ENCODE measurements at regions not wholly inside any gene's neighbourhood (a gene's known extent, or its start where the extent isn't known, plus 50 kb on each side); places are given as distances from the start of the nearest gene placed in this dataset.

- TF ChIP-seq CTCF (IDR thresholded peaks at IDR 0.05) = no peak
- no peak for TF ChIP-seq FOXJ3 (CRISPR knock-in tag; IDR thresholded peaks at IDR 0.05)
- TF ChIP-seq, protein P1, sequence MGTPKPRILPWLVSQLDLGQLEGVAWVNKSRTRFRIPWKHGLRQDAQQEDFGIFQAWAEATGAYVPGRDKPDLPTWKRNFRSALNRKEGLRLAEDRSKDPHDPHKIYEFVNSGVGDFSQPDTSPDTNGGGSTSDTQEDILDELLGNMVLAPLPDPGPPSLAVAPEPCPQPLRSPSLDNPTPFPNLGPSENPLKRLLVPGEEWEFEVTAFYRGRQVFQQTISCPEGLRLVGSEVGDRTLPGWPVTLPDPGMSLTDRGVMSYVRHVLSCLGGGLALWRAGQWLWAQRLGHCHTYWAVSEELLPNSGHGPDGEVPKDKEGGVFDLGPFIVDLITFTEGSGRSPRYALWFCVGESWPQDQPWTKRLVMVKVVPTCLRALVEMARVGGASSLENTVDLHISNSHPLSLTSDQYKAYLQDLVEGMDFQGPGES (IDR thresholded peaks at IDR 0.05; ENCODE audit: low read depth, low read length) = no peak
- TF ChIP-seq, protein P2, sequence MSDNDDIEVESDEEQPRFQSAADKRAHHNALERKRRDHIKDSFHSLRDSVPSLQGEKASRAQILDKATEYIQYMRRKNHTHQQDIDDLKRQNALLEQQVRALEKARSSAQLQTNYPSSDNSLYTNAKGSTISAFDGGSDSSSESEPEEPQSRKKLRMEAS (IDR thresholded peaks at IDR 0.05; ENCODE audit: low read depth) = no peak
- TF ChIP-seq RCOR1 (IDR thresholded peaks at IDR 0.05; ENCODE audit: low read length) = no peak
- TF ChIP-seq YY1 (IDR thresholded peaks at IDR 0.05; ENCODE audit: low read depth) = no peak
- no peak for TF ChIP-seq NFIC (IDR thresholded peaks at IDR 0.05; ENCODE audit: borderline replicate concordance)
- no peak for TF ChIP-seq GATA2 (CRISPR knock-in tag; IDR thresholded peaks at IDR 0.05)
- no peak for TF ChIP-seq CHD2 (IDR thresholded peaks at IDR 0.05; ENCODE audit: low read length, partially characterized antibody)
- TF ChIP-seq NRF1 (IDR thresholded peaks at IDR 0.05; ENCODE audit: low read depth, low read length) = no peak
- TF ChIP-seq ZBTB33 (IDR thresholded peaks at IDR 0.05; ENCODE audit: borderline replicate concordance, low read depth) = no peak
Observed at GRCh38 chr9:88930716-88931115, 60.6 kb upstream of the S1PR3 start (continued).

DNA sequence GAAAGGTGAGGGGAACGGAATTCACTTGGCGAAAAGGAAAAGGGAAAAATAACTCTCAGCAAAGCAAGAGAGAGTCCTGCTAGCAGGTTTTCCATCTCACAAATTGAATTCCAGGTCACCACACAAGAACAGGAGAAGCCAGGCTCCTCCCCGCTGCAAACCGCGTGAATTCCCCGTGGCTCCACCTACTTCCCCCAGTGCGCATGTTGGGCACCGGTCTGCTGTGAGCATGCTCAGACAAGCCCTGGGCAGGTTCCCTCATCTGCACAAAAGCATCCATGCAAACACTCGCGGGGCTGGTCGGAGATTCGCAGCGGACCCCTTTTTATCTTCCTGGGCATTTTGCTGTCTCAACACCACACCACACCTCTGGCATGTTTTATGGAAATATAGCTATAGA, 58.5 kb upstream of the S1PR3 start:
- Histone ChIP-seq H4K20me1 (ENCODE audit: insufficient read depth) (no peaks in the 10 kb centered on the region), H3K27ac (ENCODE audit: low read depth in 2 of 2, low read length in 1 of 2) (no peak overlapping the region), H2AFZ (ENCODE audit: low read depth) (no peak overlapping the region), H3K27me3 (ENCODE audit: insufficient read depth) (no peaks in the 10 kb centered on the region), H3K9me3 (no peaks in the 10 kb centered on the region; the same call in 1 of the 2 replicates), H3K36me3 (replicated peaks in 1 of 2; ENCODE audit: control insufficient read depth in 1 of 2, insufficient read depth in 2 of 2, low read length in 1 of 2) (no peaks in the 10 kb centered on the region), H3K9ac (no peak overlapping the region), H3K4me3 (ENCODE audit: low read depth in 2 of 2, low read length in 1 of 2) (no peak overlapping the region), H3K4me2 (no peak overlapping the region), H3F3A (replicated peaks; ENCODE audit: insufficient read depth) (no peaks in the 10 kb centered on the region), H3K4me1 (ENCODE audit: control insufficient read depth in 1 of 2, insufficient read depth in 2 of 2, low read depth in 1 of 2, low read length in 1 of 2) (no peaks in the 10 kb centered on the region), H3K9me2 (no peaks in the 10 kb centered on the region), H3K79me2 (ENCODE audit: insufficient read depth) (no peaks in the 10 kb centered on the region)
- ChIA-PET CTCF (no interaction called here), POLR2A (no interaction called here)
- TF ChIP-seq ELF1 (IDR thresholded peaks at IDR 0.05) (no peak), RAD21 (IDR thresholded peaks at IDR 0.05; ENCODE audit: low read length) (no peak), EP300 (IDR thresholded peaks at IDR 0.05; ENCODE audit: borderline replicate concordance in 1 of 2, low read depth in 1 of 2, low read length in 1 of 2) (no peak), SIN3A (IDR thresholded peaks at IDR 0.05; ENCODE audit: borderline replicate concordance, low read depth, low read length) (no peak), ZBTB33 (IDR thresholded peaks at IDR 0.05; ENCODE audit: borderline replicate concordance, low read depth) (no peak), RFX5 (IDR thresholded peaks at IDR 0.05; ENCODE audit: low read length) (no peak), REST (IDR thresholded peaks at IDR 0.05; ENCODE audit: low read depth, low read length) (no peak), NRF1 (IDR thresholded peaks at IDR 0.05; ENCODE audit: low read depth, low read length) (no peak), GATA2 (CRISPR knock-in tag; IDR thresholded peaks at IDR 0.05) (no peak), SMC3 (IDR thresholded peaks at IDR 0.05; ENCODE audit: low read depth, low read length) (no peak)
- WGBS (ENCODE audit: low lambda C conversion rate) = 87% methylated on average over 13 of the region's 13 CpGs
- DNase-seq = no peak
